GM21390 (cell line): ENCODE measurements at regions not wholly inside any gene's neighbourhood (a gene's known extent, or its start where the extent isn't known, plus 50 kb on each side); places are given as distances from the start of the nearest gene placed in this dataset.
"Not testable (repeated sequence)": the region's sequence is repeated elsewhere in the genome, so short reads cannot be mapped to it uniquely, and the experiment has no call there.

Experiments
- ATAC-seq: cut with Tn5 transposase; IDR thresholded peaks from one replicate; pipeline ENCODE4 v1.9.1; 2021; ENCODE audit not compliant: unreplicated experiment

DNA sequence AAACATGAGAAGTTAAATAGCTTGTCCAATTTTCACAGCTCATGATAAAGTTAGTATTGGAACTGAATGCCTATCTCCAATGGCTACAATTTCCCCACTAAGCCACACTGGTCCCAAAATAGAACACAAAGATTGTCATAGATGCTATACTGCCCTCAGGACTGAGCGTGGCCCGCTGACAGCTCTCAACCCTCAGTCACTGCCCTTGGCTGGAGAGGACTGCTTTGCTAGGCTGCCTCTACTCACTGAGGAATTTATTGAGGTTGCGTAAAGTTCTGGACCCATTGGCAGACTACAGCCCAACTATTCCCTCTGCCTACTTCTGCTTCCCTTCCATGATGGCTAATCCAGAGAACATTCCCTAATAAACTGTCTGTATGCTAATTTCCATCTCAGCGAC is 165.5 kb upstream of the BET1 start:
- no peak for ATAC-seq

- peak; percentile 91 for ATAC-seq
Measured at GRCh38 chr7:94170836-94171235, 166.7 kb upstream of the BET1 start.

GRCh38 chr7:94173436-94173835 is 169.3 kb upstream of the BET1 start:
- no peak for ATAC-seq

GRCh38 chr7:94174375-94174774 is 170.2 kb upstream of the BET1 start:
- ATAC-seq: no peak

- ATAC-seq: no peak
Measured at GRCh38 chr7:94174956-94175355, 170.8 kb upstream of the BET1 start.

GRCh38 chr7:94176694-94177200 is 172.6 kb upstream of the BET1 start:
- no peak for ATAC-seq

- ATAC-seq: no peak
Measured at GRCh38 chr7:94177441-94177840, 173.3 kb upstream of the BET1 start.

DNA sequence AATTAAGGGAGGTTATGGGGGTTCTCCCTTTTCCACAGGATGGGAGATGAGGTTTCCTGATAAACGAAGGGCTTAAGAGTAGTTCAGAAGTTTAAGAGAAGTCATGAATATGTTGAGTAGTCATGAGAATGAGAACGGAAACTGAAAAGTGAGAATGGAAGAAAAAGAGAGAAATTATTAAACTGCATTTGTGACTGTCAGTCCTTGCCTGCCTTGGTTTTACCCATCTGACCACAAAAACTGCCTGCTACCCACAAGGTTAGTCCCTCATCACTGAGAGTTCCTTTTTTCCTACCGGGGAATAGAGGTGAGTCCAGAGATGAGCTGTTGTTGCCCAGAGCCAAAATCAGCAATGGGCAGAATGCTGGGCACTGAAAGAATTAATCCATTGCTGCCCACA is 174.1 kb upstream of the BET1 start:
- ATAC-seq: peak; percentile 93

GRCh38 chr7:94179466-94179865 is 175.3 kb upstream of the BET1 start:
- ATAC-seq: no peak

- no peak for ATAC-seq
Measured at GRCh38 chr7:94182066-94182465, 177.9 kb upstream of the BET1 start.

GRCh38 chr7:94182721-94183120 is 178.6 kb upstream of the BET1 start:
- ATAC-seq: no peak

DNA sequence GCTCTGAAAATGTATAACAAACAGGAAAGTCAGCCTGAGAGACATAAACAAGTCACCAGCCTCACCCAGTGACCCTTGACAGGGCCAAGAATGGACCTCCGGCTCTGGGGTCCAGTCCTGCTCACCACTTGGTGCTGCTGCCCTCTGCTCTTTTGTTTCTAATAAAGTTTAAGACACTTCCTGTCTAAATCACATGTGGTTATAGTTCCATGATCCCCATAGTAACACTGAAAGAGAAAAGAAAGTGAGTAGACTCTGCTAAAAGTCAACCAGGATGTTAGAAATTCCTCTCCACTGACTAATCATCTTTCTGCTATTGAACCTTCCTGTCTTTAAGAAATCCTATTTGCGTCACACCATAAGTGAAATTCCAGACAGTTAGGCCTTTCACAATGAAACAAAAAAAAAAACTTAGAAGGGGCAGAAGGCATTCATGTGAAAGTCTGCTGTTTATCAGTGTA is 179.2 kb upstream of the BET1 start:
- no peak for ATAC-seq

DNA sequence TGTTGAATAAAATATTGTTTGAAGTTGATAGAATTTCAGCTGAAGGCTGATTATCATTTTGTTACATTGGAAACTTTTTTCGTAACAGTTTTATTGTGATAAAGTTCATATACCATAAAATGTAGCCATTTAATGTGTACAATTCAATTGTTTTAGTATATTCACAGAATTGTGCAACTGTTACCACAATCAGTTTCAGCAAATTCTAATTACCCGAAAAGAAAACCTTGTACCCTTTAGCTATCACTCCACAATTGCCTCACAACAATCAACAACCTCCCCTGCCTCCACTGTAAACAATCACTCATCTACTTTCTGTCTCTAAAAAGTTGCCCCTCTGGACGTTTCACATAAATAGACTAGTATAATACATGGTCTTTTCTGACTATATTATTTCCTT is 179.7 kb upstream of the BET1 start:
- no peak for ATAC-seq

- no peak for ATAC-seq
Measured at GRCh38 chr7:94188350-94188749, 184.2 kb upstream of the BET1 start.

GRCh38 chr7:94190599-94191061 is 186.5 kb upstream of the BET1 start:
- ATAC-seq: no peak

DNA sequence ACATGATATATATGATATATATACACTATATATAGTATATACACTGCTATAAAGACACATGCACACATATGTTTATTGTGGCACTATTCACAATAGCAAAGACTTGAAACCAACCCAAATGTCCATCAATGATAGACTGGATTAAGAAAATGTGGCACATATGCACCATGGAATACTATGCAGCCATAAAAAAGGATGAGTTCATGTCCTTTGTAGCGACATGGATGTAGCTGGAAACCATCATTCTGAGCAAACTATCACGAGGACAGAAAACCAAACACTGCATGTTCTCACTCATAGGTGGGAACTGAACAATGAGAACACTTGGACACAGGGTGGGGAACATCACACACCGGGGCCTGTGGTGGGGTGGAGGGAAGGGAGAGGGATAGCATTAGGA is 190.3 kb upstream of the BET1 start:
- not testable (repeated sequence) for ATAC-seq

GRCh38 chr7:94195201-94195600 is 191.0 kb upstream of the BET1 start:
- no peak for ATAC-seq

DNA sequence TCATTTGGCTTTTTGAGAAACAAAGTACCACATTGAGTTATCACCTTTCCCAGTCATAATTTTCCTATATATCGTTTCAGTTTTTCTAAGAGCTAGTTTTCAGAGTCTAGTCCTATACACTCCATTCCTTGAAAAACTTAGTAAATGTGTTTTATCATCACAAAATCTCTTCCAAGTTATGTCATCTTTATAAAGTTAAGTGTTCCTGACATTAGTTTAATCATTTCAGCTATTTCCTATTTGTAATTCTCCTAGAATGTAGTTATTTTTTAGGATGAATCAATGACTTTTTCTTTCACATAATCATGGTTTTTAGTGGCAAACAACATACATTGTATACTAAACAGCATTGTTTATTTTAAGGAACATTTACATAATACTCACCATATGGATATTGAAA is 191.7 kb upstream of the BET1 start:
- no peak for ATAC-seq

- ATAC-seq: no peak
Measured at GRCh38 chr7:94205529-94205928, 189.2 kb upstream of the COL1A2 start.

GRCh38 chr7:94206295-94206694 is 188.4 kb upstream of the COL1A2 start:
- ATAC-seq: no peak

GRCh38 chr7:94212160-94212559 is 182.5 kb upstream of the COL1A2 start:
- no peak for ATAC-seq

- no peak for ATAC-seq
Measured at GRCh38 chr7:94216944-94217461, 177.7 kb upstream of the COL1A2 start.

DNA sequence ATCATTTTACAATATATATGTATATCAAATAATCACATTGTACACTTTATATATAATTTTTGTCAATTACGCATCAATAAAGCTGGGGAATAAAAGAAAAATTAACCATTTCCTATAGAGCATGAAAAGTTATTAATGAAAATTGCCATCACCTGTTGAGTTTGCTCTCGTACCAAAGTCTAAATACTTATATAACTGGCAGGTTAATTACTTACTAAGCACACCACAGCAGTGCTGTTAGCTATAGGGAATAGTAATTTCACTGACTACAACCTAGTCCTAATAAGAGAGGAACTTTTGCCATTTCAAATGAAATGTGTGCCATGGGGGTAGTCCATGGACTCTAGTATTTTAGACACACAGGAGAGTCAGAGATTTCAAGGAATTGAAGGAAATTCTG is 176.9 kb upstream of the COL1A2 start:
- ATAC-seq: no peak
